ENCODE measurements at regions not wholly inside any gene's neighbourhood (a gene's known extent, or its start where the extent isn't known, plus 50 kb on each side); places are given as distances from the start of the nearest gene placed in this dataset.

- TF ChIP-seq, protein P1, sequence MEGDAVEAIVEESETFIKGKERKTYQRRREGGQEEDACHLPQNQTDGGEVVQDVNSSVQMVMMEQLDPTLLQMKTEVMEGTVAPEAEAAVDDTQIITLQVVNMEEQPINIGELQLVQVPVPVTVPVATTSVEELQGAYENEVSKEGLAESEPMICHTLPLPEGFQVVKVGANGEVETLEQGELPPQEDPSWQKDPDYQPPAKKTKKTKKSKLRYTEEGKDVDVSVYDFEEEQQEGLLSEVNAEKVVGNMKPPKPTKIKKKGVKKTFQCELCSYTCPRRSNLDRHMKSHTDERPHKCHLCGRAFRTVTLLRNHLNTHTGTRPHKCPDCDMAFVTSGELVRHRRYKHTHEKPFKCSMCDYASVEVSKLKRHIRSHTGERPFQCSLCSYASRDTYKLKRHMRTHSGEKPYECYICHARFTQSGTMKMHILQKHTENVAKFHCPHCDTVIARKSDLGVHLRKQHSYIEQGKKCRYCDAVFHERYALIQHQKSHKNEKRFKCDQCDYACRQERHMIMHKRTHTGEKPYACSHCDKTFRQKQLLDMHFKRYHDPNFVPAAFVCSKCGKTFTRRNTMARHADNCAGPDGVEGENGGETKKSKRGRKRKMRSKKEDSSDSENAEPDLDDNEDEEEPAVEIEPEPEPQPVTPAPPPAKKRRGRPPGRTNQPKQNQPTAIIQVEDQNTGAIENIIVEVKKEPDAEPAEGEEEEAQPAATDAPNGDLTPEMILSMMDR (IDR thresholded peaks at IDR 0.05) = no peak
- no peak for TF ChIP-seq POLR2A (IDR thresholded peaks at IDR 0.05)
Observed at GRCh38 chr6:167588181-167588919, 238.4 kb upstream of the AFDN start.
